Heart left ventricle (tissue), 13 donors: ENCODE measurements at regions not wholly inside any gene's neighbourhood (a gene's known extent, or its start where the extent isn't known, plus 50 kb on each side); places are given as distances from the start of the nearest gene placed in this dataset.

Experiments
- CTCF ChIP-seq, 12 donors: fragments of 200-600 bp; sonication (generic) in 4 of 12; IDR thresholded peaks; one replicate each; pipeline versions ENCODE4 v1.5.0 to v1.8.0; 2018 to 2022; ENCODE audit warnings: antibody characterized with exemption in 12 of 12, mild to moderate bottlenecking in 5 of 12
- POLR2A ChIP-seq, 2 donors: fragments of 450-650 bp; IDR thresholded peaks; one replicate each; pipeline ENCODE4 v1.6.1; 2017; ENCODE audit warnings: antibody characterized with exemption in 2 of 2, mild to moderate bottlenecking in 2 of 2, moderate library complexity in 2 of 2
- donor health status: ischemic (EF 13 %, LVEDD 7.1; RV severe dilation, severe dysfunction).
- donor health status: DM: no; HTN: yes; CAD: no.
- donor health status: DM: no; HTN: no; CAD: no.
- donor health status: ischemic (EF 25% LVEDD 6.9; RV normal size, moderate dysfunction).
- donor health status: ischemic (EF 25% LVEDD 5.7; RV mildly dilated, moderate dysfunction).
- donor health status: ischemic (EF 35%, LVEDD 5.7; RV mildly dilated, moderate dysfunction).
- donor health status: nonischemic (EF 11% LVEDD 7.7; RV severe dilation, severe dysfunction).
- donor health status: DM: yes; HTN: yes; CAD: no.
- donor health status: PGD.
- donor health status: ischemic (EF 29% LVEDD 5.4; RV normal size, mild dysfunction).
- donor health status: nonischemic (EF 23%, LVEDD 6.1; RV moderate dilation, normal function).

GRCh38 chr7:52938455-52939133 lies 96.8 kb upstream of the POM121L12 start:
- TF ChIP-seq CTCF (IDR thresholded peaks at IDR 0.05) = no peak
- TF ChIP-seq POLR2A (IDR thresholded peaks at IDR 0.05) = no peak
